HG03565 (cell line): ENCODE measurements at regions not wholly inside any gene's neighbourhood (a gene's known extent, or its start where the extent isn't known, plus 50 kb on each side); places are given as distances from the start of the nearest gene placed in this dataset.

ENCODE experiments used
- ATAC-seq: cut with Tn5 transposase; IDR thresholded peaks from one replicate; pipeline ENCODE4 v1.9.1; 2021; ENCODE audit warnings: mild to moderate bottlenecking, moderate library complexity; ENCODE audit not compliant: unreplicated experiment

- no peak for ATAC-seq
Observed at GRCh38 chr2:144086965-144087364, 433.0 kb downstream of the ZEB2 start.

- no peak for ATAC-seq
Observed at GRCh38 chr2:144085016-144085415, 434.9 kb downstream of the ZEB2 start.

- ATAC-seq: no peak
Observed at GRCh38 chr2:144084114-144084661, 435.7 kb downstream of the ZEB2 start.

GRCh38 chr2:144083211-144083610 is 436.7 kb downstream of the ZEB2 start:
- no peak for ATAC-seq

GRCh38 chr2:144082777-144083176 is 437.1 kb downstream of the ZEB2 start:
- ATAC-seq: no peak

GRCh38 chr2:144082327-144082726 is 437.6 kb downstream of the ZEB2 start:
- ATAC-seq: no peak

- ATAC-seq: no peak
Observed at GRCh38 chr2:144081272-144081671, 438.6 kb downstream of the ZEB2 start.

GRCh38 chr2:144079803-144080202 is 440.1 kb downstream of the ZEB2 start:
- ATAC-seq: no peak

- no peak for ATAC-seq
Observed at GRCh38 chr2:144078802-144079724, 440.9 kb downstream of the ZEB2 start.

- no peak for ATAC-seq
Observed at GRCh38 chr2:144078106-144078505, 441.8 kb downstream of the ZEB2 start.

GRCh38 chr2:144074450-144074849 is 445.5 kb downstream of the ZEB2 start:
- no peak for ATAC-seq

- no peak for ATAC-seq
Observed at GRCh38 chr2:144071461-144071860, 448.5 kb downstream of the ZEB2 start.

- no peak for ATAC-seq
Observed at GRCh38 chr2:144067506-144067905, 452.4 kb downstream of the ZEB2 start.

GRCh38 chr2:144063602-144064001 is 456.3 kb downstream of the ZEB2 start:
- ATAC-seq: no peak

GRCh38 chr2:144054911-144055310 is 465.0 kb downstream of the ZEB2 start:
- ATAC-seq: no peak

GRCh38 chr2:144052083-144052482 is 467.8 kb downstream of the ZEB2 start:
- no peak for ATAC-seq

- ATAC-seq: no peak
Observed at GRCh38 chr2:144049137-144049536, 470.8 kb downstream of the ZEB2 start.

- no peak for ATAC-seq
Observed at GRCh38 chr2:144048631-144049060, 471.3 kb downstream of the ZEB2 start.

GRCh38 chr2:144042751-144043150 is 477.2 kb downstream of the ZEB2 start:
- ATAC-seq: no peak

GRCh38 chr2:144041612-144042011 is 478.3 kb downstream of the ZEB2 start:
- no peak for ATAC-seq

- no peak for ATAC-seq
Observed at GRCh38 chr2:144040834-144041233, 479.1 kb downstream of the ZEB2 start.

- ATAC-seq: no peak
Observed at GRCh38 chr2:144032566-144032965, 487.4 kb downstream of the ZEB2 start.
